ENCODE measurements at regions not wholly inside any gene's neighbourhood (a gene's known extent, or its start where the extent isn't known, plus 50 kb on each side); places are given as distances from the start of the nearest gene placed in this dataset.

GRCh38 chr6:145427232-145427631 is 308.1 kb downstream of the EPM2A start:
- DNase-seq (ENCODE audit: low spot score in 2 of 2): no peak
- H3K27ac ChIP-seq: no peak overlapping the region
- intact Hi-C loops (cut with DNase I): no loop called here
- H3K9me3 ChIP-seq: no peaks in the 10 kb centered on the region
- no peak overlapping the region for H3K4me3 ChIP-seq
- TF ChIP-seq CTCF (IDR thresholded peaks at IDR 0.05): no peak
- no peaks in the 10 kb centered on the region for H3K27me3 ChIP-seq
- H3K4me1 ChIP-seq: no peaks in the 10 kb centered on the region
- H3K36me3 ChIP-seq: no peaks in the 10 kb centered on the region

- H3K27me3 ChIP-seq: no peaks in the 10 kb centered on the region
- no peak for TF ChIP-seq CTCF (IDR thresholded peaks at IDR 0.05)
- intact Hi-C loops (cut with DNase I): no loop called here
- no peaks in the 10 kb centered on the region for H3K9me3 ChIP-seq
- no peak overlapping the region for H3K27ac ChIP-seq
- DNase-seq (ENCODE audit: low spot score in 2 of 2): no peak
- H3K4me1 ChIP-seq: no peaks in the 10 kb centered on the region
- H3K4me3 ChIP-seq: no peak overlapping the region
- no peaks in the 10 kb centered on the region for H3K36me3 ChIP-seq
These were observed 306.6 kb downstream of the EPM2A start for GRCh38 chr6:145428706-145429105.

GRCh38 chr6:145442110-145442509 is 293.2 kb downstream of the EPM2A start:
- Histone ChIP-seq H3K36me3 (no peaks in the 10 kb centered on the region), H3K4me1 (no peaks in the 10 kb centered on the region), H3K27me3 (no peaks in the 10 kb centered on the region), H3K27ac (no peak overlapping the region), H3K9me3 (peaks cover 7 to 31% of the 10 kb centered on the region in 2 donors), H3K4me3 (no peak overlapping the region)
- TF ChIP-seq CTCF (IDR thresholded peaks at IDR 0.05): no peak
- intact Hi-C loops (cut with DNase I): no loop called here
- DNase-seq (ENCODE audit: low spot score in 2 of 2): no peak

- intact Hi-C loops (cut with DNase I): no loop called here
These were observed 289.6 kb downstream of the EPM2A start for GRCh38 chr6:145445674-145446073.

GRCh38 chr6:145451029-145451428 is 284.3 kb downstream of the EPM2A start:
- no peaks in the 10 kb centered on the region for H3K27me3 ChIP-seq
- H3K27ac ChIP-seq: no peak overlapping the region
- H3K36me3 ChIP-seq: no peaks in the 10 kb centered on the region
- no peak overlapping the region for H3K4me3 ChIP-seq
- H3K9me3 ChIP-seq: peaks cover 0 to 10% of the 10 kb centered on the region in 2 donors
- no peak for TF ChIP-seq CTCF (IDR thresholded peaks at IDR 0.05)
- intact Hi-C loops (cut with DNase I): no loop called here
- DNase-seq (ENCODE audit: low spot score in 2 of 2): no peak
- H3K4me1 ChIP-seq: no peaks in the 10 kb centered on the region

More at GRCh38 chr6:145445674-145446073, 289.6 kb downstream of the EPM2A start:
- no peak for DNase-seq (ENCODE audit: low spot score in 2 of 2)
- H3K27me3 ChIP-seq: no peaks in the 10 kb centered on the region
- peaks cover 0 to 31% of the 10 kb centered on the region in 2 donors for H3K9me3 ChIP-seq
- H3K36me3 ChIP-seq: no peaks in the 10 kb centered on the region
- no peak overlapping the region for H3K4me3 ChIP-seq
- H3K4me1 ChIP-seq: no peaks in the 10 kb centered on the region
- no peak for TF ChIP-seq CTCF (IDR thresholded peaks at IDR 0.05)
- H3K27ac ChIP-seq: no peak overlapping the region

- no peaks in the 10 kb centered on the region for H3K4me1 ChIP-seq
- intact Hi-C loops (cut with DNase I): no loop called here
- TF ChIP-seq CTCF (IDR thresholded peaks at IDR 0.05): no peak
- DNase-seq (ENCODE audit: low spot score in 2 of 2): no peak
- no peaks in the 10 kb centered on the region for H3K9me3 ChIP-seq
- no peak overlapping the region for H3K27ac ChIP-seq
- no peak overlapping the region for H3K4me3 ChIP-seq
- no peaks in the 10 kb centered on the region for H3K36me3 ChIP-seq
- H3K27me3 ChIP-seq: no peaks in the 10 kb centered on the region
These were observed 281.9 kb downstream of the EPM2A start for GRCh38 chr6:145453376-145453775.

Measured in ascending aorta (tissue), 2 donors.